Activated T-cell treated with anti-CD3 and anti-CD28 coated beads for 24 hours (primary cell): ENCODE measurements at regions not wholly inside any gene's neighbourhood (a gene's known extent, or its start where the extent isn't known, plus 50 kb on each side); places are given as distances from the start of the nearest gene placed in this dataset.
A peak's percentile ranks its signal among the peaks of the same experiment; 100 is the strongest.

Experiments
- DNase-seq: peaks from one replicate; pipeline ENCODE4 v3.0.0-alpha.2; 2020; ENCODE audit warnings: low read depth

DNA sequence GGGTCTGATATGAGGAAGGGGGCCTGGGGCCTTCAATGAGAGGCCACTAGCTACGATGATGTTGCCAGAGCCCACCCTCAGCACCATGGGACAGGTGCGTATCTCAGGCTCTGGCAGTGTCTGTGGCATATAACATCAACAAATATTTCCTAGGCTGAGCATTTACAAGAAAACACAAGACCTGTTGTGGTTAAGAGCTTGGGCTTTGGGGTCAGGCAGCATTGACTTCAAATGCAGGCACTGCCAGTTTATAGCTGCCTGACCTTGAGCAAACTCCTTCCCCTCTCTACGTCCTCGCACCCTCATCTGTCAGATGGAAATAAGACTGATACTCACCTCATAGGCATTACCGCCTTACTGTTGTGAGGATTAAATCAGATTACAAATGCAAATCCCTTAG lies 156.0 kb downstream of the KATNAL1 start:
- no peak for DNase-seq

DNA sequence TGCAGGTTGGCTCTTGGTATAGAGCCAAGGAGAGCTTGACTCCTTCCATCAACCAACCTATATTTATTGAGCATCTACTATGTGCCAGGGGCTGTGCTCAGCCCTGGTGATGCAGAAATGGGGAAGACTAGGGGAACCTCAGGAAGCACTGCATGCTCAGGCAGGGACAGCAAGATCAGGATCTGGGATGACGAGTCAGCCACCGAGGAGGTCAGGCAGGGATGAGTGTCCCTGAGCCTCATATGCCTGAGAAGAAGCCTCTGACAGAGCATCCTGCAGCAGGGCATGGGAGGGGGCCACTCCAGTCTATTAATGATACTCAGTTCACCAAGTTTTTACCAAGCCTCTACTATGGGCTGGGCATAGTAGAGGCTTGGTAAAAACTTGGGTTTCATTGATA lies 158.1 kb downstream of the KATNAL1 start:
- DNase-seq: no peak

DNA sequence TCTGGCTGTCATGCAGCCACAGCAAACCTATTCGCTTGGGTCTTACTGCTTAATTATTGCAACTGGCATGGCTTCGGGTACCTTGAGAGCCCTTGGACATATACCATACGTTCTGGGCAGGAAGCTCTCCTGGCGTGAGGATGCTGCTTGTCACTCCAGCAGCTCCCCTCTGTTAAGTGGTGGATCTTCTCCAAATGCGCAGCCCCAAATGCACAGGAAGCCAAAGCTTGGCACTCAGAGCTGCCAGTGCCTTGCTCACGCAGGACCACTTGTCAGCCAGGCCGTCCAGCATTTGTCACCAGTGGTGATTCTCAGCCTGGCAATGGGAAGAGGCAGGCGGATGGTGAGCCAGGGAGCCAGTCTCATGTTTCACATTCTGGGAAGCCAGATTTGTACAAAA lies 158.6 kb downstream of the KATNAL1 start:
- DNase-seq: no peak

DNA sequence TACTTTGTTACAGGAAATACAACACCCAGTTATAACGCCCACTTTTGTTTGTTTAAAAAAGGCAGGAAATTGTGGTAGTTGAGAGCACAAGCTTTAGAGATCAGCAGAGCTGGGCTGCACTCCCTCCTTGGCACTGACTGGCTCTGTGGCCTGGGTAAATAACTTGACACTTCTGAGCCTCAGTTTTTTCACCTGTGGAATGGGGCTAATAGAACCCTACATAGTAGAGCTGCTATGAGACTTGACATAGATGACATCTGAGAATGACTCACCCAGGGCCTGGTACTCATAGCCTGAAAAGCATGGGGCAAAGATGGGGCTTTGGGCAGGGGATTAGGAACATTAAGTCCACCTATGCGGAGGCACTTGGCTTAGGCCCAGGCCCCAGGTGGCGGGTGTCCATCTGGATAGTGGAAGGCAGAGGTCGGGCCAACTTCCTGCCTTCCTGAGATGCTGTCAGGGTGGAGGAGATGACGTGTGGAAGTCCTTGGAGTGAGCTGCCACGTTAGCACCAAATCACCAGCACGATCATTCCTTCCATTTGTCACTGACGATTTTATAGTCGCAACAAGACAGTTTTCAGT lies 159.1 kb downstream of the KATNAL1 start:
- peak; percentile 11 for DNase-seq

DNA sequence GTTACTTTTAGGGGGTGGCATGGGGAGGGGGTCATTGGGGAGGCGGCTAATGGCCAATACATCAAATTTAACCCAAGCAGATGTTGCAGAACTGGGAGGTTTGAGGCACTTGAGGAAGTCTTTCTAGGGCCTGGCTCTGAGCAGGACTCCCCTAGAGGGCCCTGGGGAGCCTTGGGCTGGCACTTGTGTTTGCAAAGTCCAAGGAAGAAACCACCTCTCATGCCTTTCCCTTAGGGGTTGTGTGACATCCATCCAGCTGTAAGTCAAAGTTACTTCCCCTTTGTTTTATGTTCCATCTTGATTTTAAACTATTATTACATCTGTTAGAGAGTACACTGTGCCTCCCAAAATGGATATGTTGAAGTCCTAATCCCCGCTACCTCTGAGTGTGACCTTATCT lies 159.9 kb downstream of the KATNAL1 start:
- DNase-seq: no peak

DNA sequence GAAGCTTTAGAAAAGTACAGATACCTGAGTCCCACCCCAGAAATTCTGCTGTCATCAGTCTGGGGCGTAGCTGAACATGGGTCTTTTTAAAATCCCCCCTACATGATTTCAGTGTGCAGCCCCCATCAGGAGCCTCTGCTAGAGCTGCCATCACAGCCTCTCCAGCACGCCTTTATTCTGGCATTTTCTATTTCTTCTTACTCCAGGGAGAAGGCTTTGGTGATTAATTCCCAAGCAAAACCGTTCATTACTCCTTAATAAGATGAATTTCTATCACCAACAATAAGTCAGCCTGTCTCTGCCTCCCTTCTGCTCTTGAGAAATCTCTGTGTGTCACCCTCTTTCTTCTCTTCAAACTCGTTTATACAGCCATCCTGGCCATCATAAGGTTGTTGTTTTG lies 160.3 kb downstream of the KATNAL1 start:
- no peak for DNase-seq

DNA sequence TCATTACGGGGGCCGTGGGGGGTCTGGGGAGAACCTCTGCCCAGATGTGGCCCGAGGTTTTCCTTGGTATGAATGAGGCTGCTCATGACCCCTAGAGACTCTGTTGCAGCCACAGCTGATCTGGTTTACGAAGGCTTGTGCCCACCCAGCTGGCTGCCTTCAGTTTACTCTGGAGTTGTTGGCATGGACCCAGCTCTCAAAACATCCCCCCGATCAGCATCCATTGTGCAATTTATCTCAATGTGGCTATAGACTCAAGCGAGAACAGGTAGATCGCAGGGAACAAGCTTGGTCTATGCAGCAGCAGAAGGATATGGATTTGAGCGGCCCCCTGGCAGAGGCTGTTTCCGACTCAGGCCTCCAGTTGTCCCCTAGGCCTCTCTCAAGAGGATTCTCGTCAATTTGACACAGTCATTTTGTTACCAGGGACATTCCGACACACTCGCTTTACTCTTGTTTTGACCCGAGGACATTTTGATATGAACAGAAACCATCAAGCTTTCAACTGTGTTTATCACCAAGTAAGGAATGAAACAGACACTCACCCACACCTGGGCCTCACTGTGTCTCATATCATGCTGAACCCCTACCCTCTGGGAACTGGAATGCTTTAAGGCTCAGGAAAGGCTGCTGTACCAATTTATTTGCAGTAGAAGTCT lies 161.5 kb downstream of the KATNAL1 start:
- peak; percentile 18 for DNase-seq

DNA sequence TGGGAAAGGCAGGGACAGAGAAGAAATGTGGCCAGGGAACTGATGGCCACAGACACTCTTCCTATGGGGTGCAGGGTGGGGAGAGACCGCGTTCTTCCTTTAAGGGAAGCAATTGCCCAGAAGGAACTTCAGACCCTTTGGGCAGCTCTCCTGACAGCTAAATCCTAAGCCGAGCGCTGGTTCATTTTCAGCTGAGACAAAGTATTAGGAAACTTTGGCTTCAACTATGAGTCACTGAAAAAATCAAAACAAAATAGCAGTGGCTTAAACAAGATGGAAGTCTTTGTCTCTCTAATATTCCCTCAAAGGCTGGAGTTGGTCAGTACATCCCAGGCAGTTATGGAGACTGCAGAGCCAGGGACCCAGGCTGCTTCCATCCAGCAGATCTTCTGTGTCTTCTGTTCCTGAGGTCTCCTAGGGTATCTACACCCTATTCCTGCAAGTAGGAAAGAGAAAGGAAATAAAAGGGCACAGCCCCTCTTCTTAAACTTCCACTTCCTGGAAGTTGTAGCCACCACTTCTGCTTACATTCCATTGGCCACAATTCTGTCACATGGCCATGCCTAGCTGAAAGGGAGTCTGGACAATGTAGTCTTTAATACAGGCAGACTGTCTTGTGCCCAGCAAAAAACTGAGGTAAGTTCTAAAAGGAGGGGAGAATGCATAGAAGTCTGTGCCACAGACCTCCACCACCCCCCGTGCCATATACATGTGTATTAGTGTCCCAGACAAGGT lies 163.5 kb downstream of the KATNAL1 start:
- DNase-seq: no peak

DNA sequence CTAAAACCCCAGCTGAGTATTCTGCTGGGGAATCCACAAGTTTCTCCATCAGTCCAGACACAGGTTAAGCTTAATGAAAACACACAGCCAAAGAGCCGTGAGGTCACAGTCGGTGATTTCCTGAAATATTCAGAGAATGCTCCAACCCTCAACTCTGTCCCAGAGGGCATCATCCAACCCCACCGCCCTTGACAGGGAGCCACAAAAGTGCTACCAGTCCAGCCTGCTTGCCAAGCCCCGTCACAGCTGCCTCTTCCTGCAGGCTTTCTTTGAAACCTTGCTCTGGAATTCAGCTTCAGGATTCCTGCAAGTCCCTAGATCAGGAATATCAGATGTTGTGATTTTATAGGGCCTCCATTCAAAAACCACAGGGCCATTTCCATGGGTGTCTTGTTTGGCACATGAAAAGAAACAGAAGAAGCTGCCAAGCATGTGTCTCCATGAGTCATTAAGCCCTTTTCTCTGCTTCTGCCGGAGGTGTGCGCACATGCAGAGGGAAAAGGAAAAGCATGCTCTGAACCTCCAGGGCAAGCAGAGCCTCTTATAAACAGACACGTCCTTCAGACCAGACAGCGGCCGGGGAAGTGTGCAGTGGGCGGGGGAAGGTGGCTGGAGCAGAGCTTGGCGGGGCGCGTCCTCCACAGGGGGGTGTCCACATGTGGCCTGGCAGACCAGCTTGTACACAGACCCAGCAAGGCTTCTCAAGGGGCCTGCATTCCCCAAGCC lies 164.7 kb downstream of the KATNAL1 start:
- DNase-seq: no peak

DNA sequence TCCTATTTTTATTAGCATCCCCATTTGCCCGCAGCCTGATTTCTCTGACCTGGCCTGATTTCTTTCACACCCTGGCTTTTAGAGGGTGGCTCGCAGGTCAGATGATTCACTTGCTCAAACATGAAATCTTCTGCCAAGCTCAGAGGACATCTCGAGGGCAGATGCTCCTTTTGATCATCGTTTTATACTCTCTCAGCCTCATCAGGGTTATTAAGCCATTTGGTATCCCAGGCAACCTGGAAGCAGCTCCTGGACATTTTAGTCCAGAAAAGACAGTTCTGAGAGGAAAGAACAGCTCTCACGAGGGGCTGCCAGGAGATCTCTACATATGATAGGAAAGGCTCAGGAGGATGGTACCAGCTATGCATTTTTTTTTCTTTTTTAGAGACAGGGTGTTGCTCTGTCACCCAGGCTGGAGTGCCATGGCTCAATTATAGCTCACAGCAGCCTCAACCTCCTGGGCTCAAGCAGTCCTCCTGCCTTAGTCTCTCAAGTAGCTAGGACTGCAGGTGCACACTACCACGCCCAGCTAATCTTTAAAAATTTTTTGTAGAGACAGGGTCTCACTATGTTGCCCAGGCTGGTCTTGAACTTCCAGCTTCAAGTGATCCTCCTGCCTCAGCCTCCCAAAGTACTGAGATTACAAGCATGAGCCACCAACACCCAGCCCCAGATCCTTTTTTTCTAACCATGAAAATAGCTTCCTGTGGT lies 165.4 kb downstream of the KATNAL1 start:
- DNase-seq: no peak

DNA sequence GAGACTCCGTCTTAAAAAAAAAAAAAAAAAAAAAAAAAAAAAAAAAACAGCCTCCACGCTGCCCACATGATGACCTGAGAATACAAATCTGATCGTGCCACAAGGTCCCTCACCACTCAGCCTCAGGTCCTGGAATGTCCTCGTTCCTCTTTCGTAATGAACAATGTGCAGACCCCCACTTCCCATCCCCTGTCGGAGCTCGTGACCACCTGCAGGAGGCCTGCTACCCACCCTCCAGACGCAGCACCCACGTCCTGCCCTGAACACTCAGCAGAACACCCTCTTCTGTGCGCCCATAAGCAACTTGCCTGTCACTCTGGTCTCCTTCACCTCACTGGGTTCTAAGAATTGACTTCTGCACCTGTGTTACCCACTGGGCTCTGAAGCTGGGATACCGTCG lies 166.4 kb downstream of the KATNAL1 start:
- DNase-seq: no peak

DNA sequence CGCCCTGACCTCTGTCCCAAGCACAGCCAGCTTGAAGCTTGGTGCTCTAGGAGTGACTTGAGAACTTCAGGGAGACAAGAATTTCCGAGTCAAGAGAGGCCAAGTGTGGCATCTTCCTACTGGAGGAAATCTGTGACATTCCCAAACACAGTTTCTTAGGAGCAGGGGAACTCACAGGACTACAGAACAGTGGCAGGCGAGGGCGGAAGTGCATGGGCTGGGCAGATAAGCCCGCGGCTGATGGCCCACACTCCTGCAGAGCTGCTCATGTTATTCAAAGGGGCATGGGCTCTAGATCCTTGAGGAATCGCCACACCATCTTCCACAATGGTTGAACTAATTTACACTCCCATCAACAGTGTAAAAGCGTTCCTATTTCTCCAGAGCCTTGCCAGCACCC lies 168.8 kb downstream of the KATNAL1 start:
- no peak for DNase-seq

DNA sequence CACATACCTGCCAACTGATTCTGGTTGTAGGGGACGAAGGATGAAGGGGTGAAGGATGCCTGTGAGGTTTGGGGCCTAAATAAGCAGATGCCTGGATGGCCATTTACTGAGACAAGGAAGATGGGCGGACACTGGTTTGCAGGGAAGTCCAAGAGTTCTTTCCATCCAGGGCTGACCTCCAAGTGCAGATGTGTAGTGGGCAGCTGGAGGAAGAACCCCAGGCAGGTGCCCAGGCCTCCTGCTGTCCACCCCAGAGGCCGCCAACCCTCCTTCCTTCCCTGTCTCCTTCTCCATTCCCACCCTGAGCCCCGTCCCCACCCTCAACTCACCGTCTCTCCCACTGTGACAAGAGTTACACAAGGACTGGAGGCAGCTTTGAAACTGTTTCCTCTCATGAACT lies 171.5 kb downstream of the KATNAL1 start:
- DNase-seq: no peak

DNA sequence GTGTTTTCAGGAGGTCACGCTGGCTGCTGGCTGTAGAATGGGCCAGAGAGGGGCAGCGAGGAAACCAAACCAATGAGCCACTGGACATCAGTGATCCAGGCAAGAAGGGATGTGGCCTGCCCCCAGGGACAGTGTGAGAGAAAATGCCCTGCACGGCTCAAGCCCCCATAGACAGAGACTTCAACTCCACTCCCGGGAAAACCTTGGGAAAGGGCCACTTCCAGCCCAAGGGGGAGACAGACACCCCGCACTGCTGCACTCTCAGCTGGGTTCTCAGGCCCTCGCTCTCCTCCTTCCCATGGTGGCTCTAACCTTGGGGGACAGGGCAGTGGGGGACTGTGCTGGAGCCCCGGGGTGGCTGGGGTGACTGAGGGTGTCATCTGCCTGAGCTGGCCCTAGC lies 172.0 kb downstream of the KATNAL1 start:
- no peak for DNase-seq

DNA sequence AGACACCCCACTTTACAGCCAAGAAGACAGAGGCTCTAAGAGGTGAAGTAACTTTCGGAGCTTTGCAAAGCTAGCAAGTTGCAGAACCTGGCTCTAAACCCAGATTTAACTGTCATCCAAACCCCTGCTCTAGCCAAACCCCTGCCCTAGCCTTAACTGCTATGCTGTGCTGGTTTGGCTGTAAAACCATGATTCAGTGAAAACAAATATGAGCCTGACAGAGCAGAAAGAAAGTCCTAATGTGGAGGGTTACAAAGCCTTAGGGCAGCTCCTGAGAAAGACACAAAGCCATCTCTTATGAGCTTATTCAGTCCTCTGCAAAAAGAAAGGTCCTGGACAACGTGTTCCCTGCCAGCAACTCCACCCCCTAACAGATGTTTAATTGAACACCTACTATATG lies 172.8 kb downstream of the KATNAL1 start:
- no peak for DNase-seq

DNA sequence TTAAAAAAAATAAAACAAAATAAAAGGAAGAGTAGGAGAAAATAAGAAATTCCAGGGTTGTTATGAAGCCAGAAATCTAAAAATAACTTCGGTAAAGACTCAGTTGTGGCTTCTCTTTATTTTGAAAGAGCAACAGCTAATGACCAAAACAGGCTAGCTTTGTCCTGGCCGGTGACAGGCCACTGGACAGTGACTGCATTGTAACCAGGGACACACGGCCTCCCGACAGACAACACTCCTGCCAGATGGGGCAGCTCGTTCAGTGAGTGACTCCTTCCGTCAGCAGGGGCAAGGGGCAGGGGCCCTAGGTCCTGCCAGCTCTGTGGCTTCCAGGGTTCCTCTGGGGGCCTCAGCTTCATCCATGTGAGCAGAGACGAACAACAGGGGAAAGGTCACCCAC lies 173.4 kb downstream of the KATNAL1 start:
- DNase-seq: no peak

DNA sequence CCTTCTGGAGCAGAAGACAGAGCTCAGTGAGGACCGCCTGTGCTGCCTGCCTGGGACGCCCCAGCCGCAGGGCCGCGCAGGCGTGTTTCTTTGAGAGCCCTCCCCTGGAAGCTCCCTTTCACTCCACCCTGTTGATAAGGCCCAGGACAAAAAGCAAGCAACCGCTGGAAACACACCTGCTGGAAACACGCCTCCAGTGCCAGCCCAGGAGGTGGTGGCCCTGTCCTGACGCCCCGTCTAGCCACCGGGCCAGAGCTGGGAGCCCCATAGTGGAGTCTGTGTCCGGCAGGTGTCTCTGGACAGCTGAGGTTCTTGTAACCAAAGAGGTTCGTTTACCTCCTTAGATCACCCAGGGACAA lies 173.8 kb downstream of the KATNAL1 start:
- DNase-seq: no peak

DNA sequence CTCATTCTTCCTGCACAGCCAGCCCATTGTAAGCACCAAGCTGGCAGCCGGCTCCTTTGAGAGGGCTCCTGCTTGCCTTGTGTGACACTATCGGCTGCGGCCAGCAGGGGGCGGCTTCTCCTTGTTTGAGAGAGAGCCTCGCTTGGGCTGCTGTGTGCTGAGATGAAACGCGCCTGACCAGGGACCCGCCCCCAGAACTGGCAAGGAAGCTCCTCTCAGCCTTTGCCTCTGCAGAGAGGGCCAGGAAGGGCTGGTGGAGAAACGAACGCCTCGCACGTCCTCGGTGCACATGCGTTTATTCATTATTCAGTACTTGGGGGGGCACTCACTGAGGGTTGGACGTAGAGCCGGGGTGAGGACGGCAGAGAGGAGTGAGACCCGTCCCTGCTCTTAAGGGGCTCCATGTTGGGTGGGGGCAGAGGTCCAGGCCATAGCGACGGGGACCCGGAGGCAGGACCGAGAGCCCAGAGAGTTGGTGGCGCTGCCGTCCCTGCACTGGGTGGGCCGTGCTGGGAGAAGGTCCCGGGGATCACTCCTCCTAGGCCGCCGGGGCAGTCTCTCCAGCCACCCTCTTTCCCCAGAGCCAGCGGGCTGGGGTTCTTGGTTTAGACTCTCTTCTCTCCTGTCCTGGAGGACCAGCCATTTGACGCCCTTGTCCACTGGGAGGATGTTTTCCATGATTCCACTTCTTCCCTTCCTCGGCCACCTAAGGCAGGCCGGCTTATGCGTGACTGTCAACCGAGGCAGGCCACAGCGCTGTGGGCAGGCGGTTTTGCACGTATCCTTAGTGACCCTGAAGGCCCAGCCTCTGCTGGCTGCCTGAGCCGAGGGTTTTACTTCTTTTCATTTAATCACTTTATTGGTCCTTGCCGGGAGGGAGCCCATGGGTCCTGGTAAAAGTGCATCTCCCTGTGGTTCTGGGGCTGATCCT lies 174.5 kb downstream of the KATNAL1 start:
- peak; percentile 90 for DNase-seq

DNA sequence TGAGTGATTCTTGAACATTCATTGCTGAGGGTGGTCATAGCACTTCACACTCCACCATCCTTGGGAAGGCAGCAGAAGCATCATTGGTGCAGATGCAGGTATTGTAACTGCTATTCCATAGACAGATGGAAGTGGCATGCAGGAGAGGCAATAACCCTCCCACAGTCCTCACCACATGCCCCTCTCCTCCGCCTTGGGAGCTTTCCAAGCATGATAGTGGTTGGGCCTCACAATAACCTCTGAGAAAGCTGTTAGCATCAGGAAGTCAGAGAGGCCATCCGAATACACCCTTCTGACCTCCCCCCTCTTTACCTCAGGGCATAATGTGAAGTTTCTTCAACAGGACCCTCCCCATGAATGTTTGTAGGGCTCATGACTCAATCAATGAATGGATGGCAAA lies 177.9 kb downstream of the KATNAL1 start:
- no peak for DNase-seq

DNA sequence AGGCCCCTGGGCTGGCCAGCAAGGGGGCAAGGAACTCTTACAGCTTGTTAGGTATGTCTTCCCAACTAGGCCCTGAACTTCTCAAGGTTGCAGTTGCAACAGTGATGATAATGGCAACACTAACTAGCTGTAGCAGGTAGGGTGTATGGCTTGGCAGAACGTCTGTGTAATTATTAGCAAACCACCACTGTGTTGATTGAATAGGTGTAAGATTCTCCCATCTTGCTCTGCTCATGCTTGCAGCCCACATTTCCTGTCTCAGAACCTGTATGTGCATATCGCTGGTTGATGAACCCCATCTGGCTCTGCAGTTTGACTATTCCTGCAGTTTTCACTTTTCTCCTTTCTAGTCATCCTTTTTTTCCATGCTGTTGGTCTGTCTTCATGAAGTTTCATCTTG lies 178.8 kb downstream of the KATNAL1 start:
- DNase-seq: no peak

DNA sequence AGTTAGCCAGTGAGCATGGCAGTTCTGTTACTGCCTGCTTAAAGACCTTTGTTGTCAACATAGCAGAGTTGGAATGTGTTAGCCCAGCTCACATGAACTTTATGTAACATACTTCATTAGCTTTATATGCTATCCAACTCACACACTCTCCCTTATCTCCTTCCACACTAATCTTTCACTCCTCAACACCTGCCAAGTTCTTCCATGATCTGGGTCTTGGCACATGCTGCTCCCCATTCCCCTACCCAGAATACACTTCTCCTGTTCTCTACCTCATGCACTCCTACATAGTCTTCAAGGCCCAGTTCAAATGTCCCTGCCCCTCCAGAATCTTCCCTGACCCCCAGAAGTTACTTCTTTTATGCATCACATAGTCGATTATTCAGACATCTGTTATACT lies 179.3 kb downstream of the KATNAL1 start:
- DNase-seq: no peak
